K562 (cell line): ENCODE measurements at regions not wholly inside any gene's neighbourhood (a gene's known extent, or its start where the extent isn't known, plus 50 kb on each side); places are given as distances from the start of the nearest gene placed in this dataset.

ENCODE experiments used
- CREB1 ChIP-seq, 2 experiments: sonication (generic) in 1 of 2; formaldehyde crosslinking in 1 of 2; IDR thresholded peaks; 2 replicates each; pipeline versions ENCODE4 v1.6.1 to v1.8.0; 2012 to 2022; ENCODE audit warnings: inconsistent platforms in 1 of 2, mild to moderate bottlenecking in 1 of 2, missing genetic modification reagents in 1 of 2, moderate library complexity in 1 of 2
- DACH1 ChIP-seq: fragments of 450-650 bp; IDR thresholded peaks from 2 replicates; pipeline ENCODE4 v1.6.1; 2018; ENCODE audit not compliant: partially characterized antibody
- ELK1 ChIP-seq: sonication (generic); formaldehyde crosslinking; IDR thresholded peaks from 2 replicates; pipeline ENCODE4 v1.8.1; 2022; ENCODE audit warnings: missing genetic modification reagents
- FOXA3 ChIP-seq, 2 experiments: fragments of 450-650 bp in 1 of 2; sonication (generic) in 1 of 2; formaldehyde crosslinking; IDR thresholded peaks in 1 of 2; conservative IDR thresholded peaks in 1 of 2; 2 replicates each; pipeline versions ENCODE4 v1.4.0 to v1.8.0; 2020 to 2022; ENCODE audit warnings: mild to moderate bottlenecking in 2 of 2, missing genetic modification reagents in 1 of 2
- KDM5B ChIP-seq: fragments of 200-600 bp; sonication (generic); IDR thresholded peaks from 2 replicates; pipeline ENCODE4 v1.6.1; 2012; ENCODE audit warnings: low read depth, mild to moderate bottlenecking, moderate library complexity, low read length, control low read depth, inconsistent platforms; ENCODE audit not compliant: insufficient replicate concordance
- KLF13 ChIP-seq: fragments of 450-650 bp; IDR thresholded peaks from 2 replicates; pipeline ENCODE4 v1.6.1; 2016; ENCODE audit warnings: missing genetic modification characterization, low read depth, mild to moderate bottlenecking, missing compliant biosample characterization, moderate library complexity, borderline replicate concordance
- POLR3A ChIP-seq: IDR thresholded peaks from 2 replicates; pipeline ENCODE4 v1.6.1; 2011; ENCODE audit warnings: borderline replicate concordance, mild to moderate bottlenecking, moderate library complexity; ENCODE audit not compliant: insufficient read length, insufficient read depth; ENCODE audit errors: extremely low read depth
- POU5F1 ChIP-seq: fragments of 150-350 bp; IDR thresholded peaks from 2 replicates; pipeline ENCODE4 v1.6.1; 2014; ENCODE audit warnings: borderline replicate concordance, low read length, low read depth, mild to moderate bottlenecking; ENCODE audit not compliant: partially characterized antibody
- SIN3A ChIP-seq, 2 experiments: fragments of 150-350 bp in 1 of 2; IDR thresholded peaks; 2 replicates each; pipeline ENCODE4 v1.6.1; 2011 to 2016; ENCODE audit warnings: borderline replicate concordance in 2 of 2, low read depth in 2 of 2, low read length in 2 of 2, mild to moderate bottlenecking in 2 of 2, moderate library complexity in 2 of 2; ENCODE audit not compliant: control insufficient read depth in 1 of 2
- ZNF232 ChIP-seq: sonication (generic); formaldehyde crosslinking; IDR thresholded peaks from 2 replicates; pipeline ENCODE4 v1.8.0; 2022; ENCODE audit warnings: mild to moderate bottlenecking, missing genetic modification reagents
- ZNF707 ChIP-seq: fragments of 250-450 bp; sonication (Bioruptor Pico); conservative IDR thresholded peaks from 2 replicates; pipeline ENCODE4 v1.8.0; 2022; ENCODE audit warnings: inconsistent platforms, mild to moderate bottlenecking, moderate library complexity
- TF ChIP-seq, protein P1 (sequence below), 3 experiments: IDR thresholded peaks in 2 of 3; conservative IDR thresholded peaks in 1 of 3; 2 replicates each; pipeline ENCODE4 v1.5.1; 2011 to 2012; ENCODE audit warnings: low read length in 3 of 3, mild to moderate bottlenecking in 3 of 3, control low read depth in 2 of 3, improper control_type of control experiment in 1 of 3, inconsistent platforms in 1 of 3, low read depth in 1 of 3, mixed read lengths in 1 of 3, moderate library complexity in 1 of 3; ENCODE audit not compliant: insufficient read depth in 2 of 3
- TF ChIP-seq, protein P2 (sequence below): sonication (generic); formaldehyde crosslinking; IDR thresholded peaks from 2 replicates; pipeline ENCODE4 v1.9.0; 2022; ENCODE audit warnings: mild to moderate bottlenecking, missing genetic modification reagents

DNA sequence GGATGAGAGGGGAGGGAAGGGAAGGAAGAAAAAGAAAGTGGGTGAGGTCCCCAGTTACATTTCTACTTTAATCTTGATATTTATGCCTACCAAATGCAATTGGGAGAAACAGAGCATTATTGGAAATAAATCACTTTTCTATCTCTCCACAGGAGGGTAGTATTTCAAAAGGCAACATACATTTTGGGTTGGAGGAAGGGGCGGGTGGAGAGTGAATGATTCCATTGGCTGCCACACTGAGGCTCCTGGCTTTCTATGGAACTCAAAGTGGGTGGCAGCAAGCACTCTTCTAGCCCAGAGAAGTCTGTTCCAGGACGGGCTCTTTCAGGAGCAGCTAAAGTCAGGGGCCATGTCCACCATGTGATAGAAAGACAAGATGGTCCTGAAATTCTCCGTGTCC lies 441.3 kb downstream of the DAD1 start:
- TF ChIP-seq KLF13 (tag) (no peak), ZNF232 (CRISPR knock-in tag) (no peak), KDM5B (no peak), SIN3A (IDR thresholded peaks at IDR 0.05; ENCODE audit: borderline replicate concordance in 2 of 2, control insufficient read depth in 1 of 2, low read depth in 2 of 2, low read length in 2 of 2) (no peak), ZNF707 (no peak), FOXA3 (CRISPR knock-in tag; conservative IDR thresholded peaks at IDR 0.05 in 1 of 2, IDR thresholded peaks at IDR 0.05 in 1 of 2) (no peak), POU5F1 (no peak), ELK1 (CRISPR knock-in tag) (no peak), CREB1 (IDR thresholded peaks at IDR 0.05) (no peak), CREB1 (CRISPR knock-in tag; IDR thresholded peaks at IDR 0.05) (no peak), DACH1 (no peak), POLR3A (no peak)
- TF ChIP-seq, protein P1, sequence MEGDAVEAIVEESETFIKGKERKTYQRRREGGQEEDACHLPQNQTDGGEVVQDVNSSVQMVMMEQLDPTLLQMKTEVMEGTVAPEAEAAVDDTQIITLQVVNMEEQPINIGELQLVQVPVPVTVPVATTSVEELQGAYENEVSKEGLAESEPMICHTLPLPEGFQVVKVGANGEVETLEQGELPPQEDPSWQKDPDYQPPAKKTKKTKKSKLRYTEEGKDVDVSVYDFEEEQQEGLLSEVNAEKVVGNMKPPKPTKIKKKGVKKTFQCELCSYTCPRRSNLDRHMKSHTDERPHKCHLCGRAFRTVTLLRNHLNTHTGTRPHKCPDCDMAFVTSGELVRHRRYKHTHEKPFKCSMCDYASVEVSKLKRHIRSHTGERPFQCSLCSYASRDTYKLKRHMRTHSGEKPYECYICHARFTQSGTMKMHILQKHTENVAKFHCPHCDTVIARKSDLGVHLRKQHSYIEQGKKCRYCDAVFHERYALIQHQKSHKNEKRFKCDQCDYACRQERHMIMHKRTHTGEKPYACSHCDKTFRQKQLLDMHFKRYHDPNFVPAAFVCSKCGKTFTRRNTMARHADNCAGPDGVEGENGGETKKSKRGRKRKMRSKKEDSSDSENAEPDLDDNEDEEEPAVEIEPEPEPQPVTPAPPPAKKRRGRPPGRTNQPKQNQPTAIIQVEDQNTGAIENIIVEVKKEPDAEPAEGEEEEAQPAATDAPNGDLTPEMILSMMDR (IDR thresholded peaks at IDR 0.05 in 2 of 3, conservative IDR thresholded peaks at IDR 0.05 in 1 of 3; ENCODE audit: insufficient read depth in 2 of 3, low read depth in 1 of 3, low read length in 3 of 3), result no peak
- TF ChIP-seq, protein P2, sequence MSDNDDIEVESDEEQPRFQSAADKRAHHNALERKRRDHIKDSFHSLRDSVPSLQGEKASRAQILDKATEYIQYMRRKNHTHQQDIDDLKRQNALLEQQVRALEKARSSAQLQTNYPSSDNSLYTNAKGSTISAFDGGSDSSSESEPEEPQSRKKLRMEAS (CRISPR knock-in tag), result no peak
